ENCODE measurements at regions not wholly inside any gene's neighbourhood (a gene's known extent, or its start where the extent isn't known, plus 50 kb on each side); places are given as distances from the start of the nearest gene placed in this dataset.

DNA sequence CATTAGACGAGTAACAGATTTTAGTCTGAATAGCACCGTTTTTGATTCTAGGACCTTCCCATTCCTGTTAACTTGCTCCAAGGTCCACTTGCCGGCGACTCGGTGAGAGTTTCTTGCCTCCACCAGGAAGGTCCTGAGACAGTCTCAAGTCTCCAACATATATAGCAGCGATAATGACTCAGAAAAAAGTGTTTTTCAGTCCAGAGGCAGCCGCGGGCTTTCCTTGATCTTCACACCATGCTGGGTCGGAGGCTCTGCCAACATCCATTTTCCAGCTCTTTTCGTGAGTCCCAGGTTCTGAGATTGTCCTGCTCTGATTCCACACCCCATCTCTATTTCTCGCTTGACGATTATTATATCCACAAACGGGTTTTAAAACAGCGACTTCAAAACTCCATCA, 170.5 kb downstream of the GPX5 start:
- Histone ChIP-seq H3K9me2 (replicated peaks; ENCODE audit: low read depth, low read length) (no peaks in the 10 kb centered on the region), H3F3A (ENCODE audit: low read depth) (no peaks in the 10 kb centered on the region), H3K36me3 (ENCODE audit: insufficient read depth, low read length) (no peaks in the 10 kb centered on the region), H3K4me3 (ENCODE audit: low read length, poor library complexity, severe bottlenecking) (no peak overlapping the region), H3K9me3 (ENCODE audit: insufficient read depth, low read depth, low read length) (no peaks in the 10 kb centered on the region), H3K4me2 (ENCODE audit: low read depth, low read length, poor library complexity, severe bottlenecking) (no peak overlapping the region), H3K27me3 (ENCODE audit: insufficient read depth, low read length, poor library complexity, severe bottlenecking) (no peaks in the 10 kb centered on the region), H4K20me1 (ENCODE audit: insufficient read depth, low read length, poor library complexity, severe bottlenecking) (no peaks in the 10 kb centered on the region), H2AFZ (ENCODE audit: low read length) (no peak overlapping the region), H3K9ac (ENCODE audit: low read depth, low read length, poor library complexity, severe bottlenecking) (no peak overlapping the region), H3K79me2 (ENCODE audit: insufficient read depth, low read length) (no peaks in the 10 kb centered on the region), H3K4me1 (ENCODE audit: insufficient read depth, low read length, poor library complexity, severe bottlenecking) (no peaks in the 10 kb centered on the region)
- TF ChIP-seq, protein P1, sequence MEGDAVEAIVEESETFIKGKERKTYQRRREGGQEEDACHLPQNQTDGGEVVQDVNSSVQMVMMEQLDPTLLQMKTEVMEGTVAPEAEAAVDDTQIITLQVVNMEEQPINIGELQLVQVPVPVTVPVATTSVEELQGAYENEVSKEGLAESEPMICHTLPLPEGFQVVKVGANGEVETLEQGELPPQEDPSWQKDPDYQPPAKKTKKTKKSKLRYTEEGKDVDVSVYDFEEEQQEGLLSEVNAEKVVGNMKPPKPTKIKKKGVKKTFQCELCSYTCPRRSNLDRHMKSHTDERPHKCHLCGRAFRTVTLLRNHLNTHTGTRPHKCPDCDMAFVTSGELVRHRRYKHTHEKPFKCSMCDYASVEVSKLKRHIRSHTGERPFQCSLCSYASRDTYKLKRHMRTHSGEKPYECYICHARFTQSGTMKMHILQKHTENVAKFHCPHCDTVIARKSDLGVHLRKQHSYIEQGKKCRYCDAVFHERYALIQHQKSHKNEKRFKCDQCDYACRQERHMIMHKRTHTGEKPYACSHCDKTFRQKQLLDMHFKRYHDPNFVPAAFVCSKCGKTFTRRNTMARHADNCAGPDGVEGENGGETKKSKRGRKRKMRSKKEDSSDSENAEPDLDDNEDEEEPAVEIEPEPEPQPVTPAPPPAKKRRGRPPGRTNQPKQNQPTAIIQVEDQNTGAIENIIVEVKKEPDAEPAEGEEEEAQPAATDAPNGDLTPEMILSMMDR (conservative IDR thresholded peaks at IDR 0.05; ENCODE audit: low read length): no peak
- TF ChIP-seq EZH2phosphoT487 (IDR thresholded peaks at IDR 0.05; ENCODE audit: borderline replicate concordance): no peak

DNA sequence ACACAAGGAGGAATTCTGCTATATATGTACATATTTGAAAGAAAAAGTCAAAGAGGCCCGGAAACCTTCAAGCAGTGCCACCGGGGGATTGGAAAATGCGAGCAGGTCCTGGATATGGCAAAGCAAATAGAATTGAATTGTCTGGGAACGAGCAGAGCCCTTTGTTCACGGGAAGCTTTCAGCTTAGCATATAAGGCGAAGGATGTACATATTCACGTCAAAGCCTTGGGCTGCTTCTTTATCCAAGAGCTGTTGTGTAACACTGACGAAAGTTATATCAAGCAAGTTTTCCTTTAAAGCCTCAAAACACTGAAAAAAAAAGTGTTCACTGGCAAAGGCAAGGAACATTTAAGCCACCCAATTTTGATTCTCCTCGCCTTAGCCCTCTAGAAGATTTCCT, 171.0 kb downstream of the GPX5 start:
- Histone ChIP-seq H3K9me2 (replicated peaks; ENCODE audit: low read depth, low read length) (no peaks in the 10 kb centered on the region), H3F3A (ENCODE audit: low read depth) (no peaks in the 10 kb centered on the region), H3K9ac (ENCODE audit: low read depth, low read length, poor library complexity, severe bottlenecking) (no peak overlapping the region), H3K27me3 (ENCODE audit: insufficient read depth, low read length, poor library complexity, severe bottlenecking) (no peaks in the 10 kb centered on the region), H3K79me2 (ENCODE audit: insufficient read depth, low read length) (no peaks in the 10 kb centered on the region), H3K36me3 (ENCODE audit: insufficient read depth, low read length) (no peaks in the 10 kb centered on the region), H4K20me1 (ENCODE audit: insufficient read depth, low read length, poor library complexity, severe bottlenecking) (no peaks in the 10 kb centered on the region), H3K4me3 (ENCODE audit: low read length, poor library complexity, severe bottlenecking) (no peak overlapping the region), H3K4me1 (ENCODE audit: insufficient read depth, low read length, poor library complexity, severe bottlenecking) (no peaks in the 10 kb centered on the region), H2AFZ (ENCODE audit: low read length) (no peak overlapping the region), H3K9me3 (ENCODE audit: insufficient read depth, low read depth, low read length) (no peaks in the 10 kb centered on the region), H3K4me2 (ENCODE audit: low read depth, low read length, poor library complexity, severe bottlenecking) (no peak overlapping the region)
- TF ChIP-seq, protein P1 (conservative IDR thresholded peaks at IDR 0.05; ENCODE audit: low read length): no peak
- TF ChIP-seq EZH2phosphoT487 (IDR thresholded peaks at IDR 0.05; ENCODE audit: borderline replicate concordance): no peak

DNA sequence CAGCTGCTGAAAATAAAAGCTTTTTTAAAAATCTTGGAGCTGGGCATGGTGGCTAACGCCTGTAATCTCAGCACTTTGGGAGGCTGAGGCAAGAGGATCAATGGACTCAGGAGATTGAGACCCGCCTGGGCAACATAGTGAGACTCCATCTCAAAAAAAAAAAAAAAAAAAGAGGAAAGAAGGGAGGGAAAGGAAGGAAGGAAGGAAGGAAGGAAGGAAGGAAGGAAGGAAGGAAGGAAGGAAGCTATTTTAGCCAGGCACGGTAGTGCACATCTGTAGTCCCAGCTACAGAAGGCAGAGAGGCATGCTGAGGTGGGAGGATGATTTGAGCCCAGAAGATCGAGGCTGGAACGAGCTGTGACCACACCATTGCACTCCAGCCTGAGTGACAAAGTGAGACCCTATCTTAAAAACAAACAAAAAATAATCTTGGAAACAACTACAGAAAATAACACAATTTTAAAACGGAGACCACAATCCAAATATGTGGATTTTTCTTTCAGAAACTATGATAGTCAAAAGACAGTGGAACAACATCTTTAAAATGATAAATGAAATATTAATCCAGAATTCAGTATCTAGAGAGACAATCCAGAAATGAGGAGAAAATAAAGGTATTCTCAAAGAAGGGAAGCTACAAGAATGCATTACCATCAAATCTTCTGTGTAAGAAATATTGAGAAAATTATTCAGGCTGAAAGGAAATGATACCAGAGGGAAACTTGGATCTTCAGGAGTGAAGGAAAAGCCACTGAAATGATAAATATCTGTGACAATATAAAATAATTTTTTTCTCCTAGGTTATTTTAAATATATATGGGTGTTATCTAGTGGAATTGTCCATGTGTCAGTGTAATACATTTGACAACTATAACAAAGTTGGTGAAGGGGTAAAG, 182.0 kb downstream of the GPX5 start:
- Histone ChIP-seq H3F3A (ENCODE audit: low read depth) (no peaks in the 10 kb centered on the region), H3K9me3 (ENCODE audit: insufficient read depth, low read depth, low read length) (no peaks in the 10 kb centered on the region; the same call in 1 of the 2 replicates), H2AFZ (ENCODE audit: low read length) (no peak overlapping the region), H3K9ac (ENCODE audit: low read depth, low read length, poor library complexity, severe bottlenecking) (no peak overlapping the region), H3K27me3 (ENCODE audit: insufficient read depth, low read length, poor library complexity, severe bottlenecking) (no peaks in the 10 kb centered on the region), H3K4me1 (ENCODE audit: insufficient read depth, low read length, poor library complexity, severe bottlenecking) (no peaks in the 10 kb centered on the region), H3K4me3 (ENCODE audit: low read length, poor library complexity, severe bottlenecking) (no peak overlapping the region), H3K79me2 (ENCODE audit: insufficient read depth, low read length) (no peaks in the 10 kb centered on the region), H3K4me2 (ENCODE audit: low read depth, low read length, poor library complexity, severe bottlenecking) (no peak overlapping the region), H3K9me2 (replicated peaks; ENCODE audit: low read depth, low read length) (no peaks in the 10 kb centered on the region), H4K20me1 (ENCODE audit: insufficient read depth, low read length, poor library complexity, severe bottlenecking) (no peaks in the 10 kb centered on the region), H3K36me3 (ENCODE audit: insufficient read depth, low read length) (no peaks in the 10 kb centered on the region)
- TF ChIP-seq EZH2phosphoT487 (IDR thresholded peaks at IDR 0.05; ENCODE audit: borderline replicate concordance): no peak
- TF ChIP-seq, protein P1 (conservative IDR thresholded peaks at IDR 0.05; ENCODE audit: low read length): no peak
